IMR-90 (cell line): ENCODE measurements at regions not wholly inside any gene's neighbourhood (a gene's known extent, or its start where the extent isn't known, plus 50 kb on each side); places are given as distances from the start of the nearest gene placed in this dataset.

ENCODE experiments used
- ATAC-seq: fragments of 200-7000 bp; cut with Tn5 transposase; 2 replicates; pipeline ENCODE4 v1.9.1; 2020; ENCODE audit warnings: low read depth, mild to moderate bottlenecking, moderate library complexity
- BruUV-seq: library from RNA; stranded (reverse); fragments of 400-500 nt; replicated peaks from 2 replicates; lab custom pipeline; 2021; lab: Mats Ljungman, UMichigan
- CTCF ChIA-PET: fragments of 300-600 bp; formaldehyde crosslinking; extraction: SDS; loops from one replicate; lab custom pipeline; 2021; ENCODE audit warnings: antibody characterized with exemption; lab: Yijun Ruan, JAX
- POLR2A ChIA-PET: fragments of 300-600 bp; sonication (Branson Sonifier 250); formaldehyde crosslinking; loops from one replicate; lab custom pipeline; 2022; ENCODE audit warnings: antibody characterized with exemption; ENCODE audit not compliant: unreplicated experiment; lab: Charles Lee
- DNase-seq: peaks from one replicate; pipeline ENCODE4 v3.0.0; 2013
- H2AFZ ChIP-seq: replicated peaks from 2 replicates; pipeline ENCODE3; 2013; ENCODE audit warnings: low read length, mild to moderate bottlenecking; ENCODE audit not compliant: poor library complexity
- H2AK5ac ChIP-seq: 2 replicates; pipeline ENCODE4 v1.6.1; 2013; ENCODE audit warnings: low read depth, low read length, inconsistent platforms
- H2AK9ac ChIP-seq: replicated peaks from 2 replicates; pipeline ENCODE3; 2013; ENCODE audit warnings: mild to moderate bottlenecking, low read depth, low read length, moderate library complexity; ENCODE audit not compliant: poor library complexity
- H2BK120ac ChIP-seq: 2 replicates; pipeline ENCODE4 v1.6.1; 2013; ENCODE audit warnings: low read depth, low read length, inconsistent platforms
- H2BK15ac ChIP-seq: 3 replicates; pipeline ENCODE4 v1.6.1; 2013; ENCODE audit warnings: low read depth, low read length, inconsistent platforms
- H2BK20ac ChIP-seq: 2 replicates; pipeline ENCODE4 v1.6.1; 2013; ENCODE audit warnings: low read depth, mild to moderate bottlenecking, inconsistent platforms, low read length, moderate library complexity
- H2BK5ac ChIP-seq: 2 replicates; pipeline ENCODE4 v1.6.1; 2013; ENCODE audit warnings: mild to moderate bottlenecking, low read depth, low read length, inconsistent platforms; ENCODE audit not compliant: poor library complexity, severe bottlenecking
- H3K14ac ChIP-seq: replicated peaks from 2 replicates; pipeline ENCODE4 v1.6.1; 2013; ENCODE audit warnings: low read depth, low read length, inconsistent platforms
- H3K18ac ChIP-seq: 2 replicates; pipeline ENCODE4 v1.6.1; 2013; ENCODE audit warnings: low read depth, low read length, control low read depth
- H3K23ac ChIP-seq: 2 replicates; pipeline ENCODE4 v1.6.1; 2013; ENCODE audit warnings: low read depth, low read length, inconsistent platforms
- H3K27ac ChIP-seq: 2 replicates; pipeline ENCODE4 v1.5.1; 2013; ENCODE audit warnings: mild to moderate bottlenecking, control low read depth, low read length; ENCODE audit not compliant: insufficient read depth
- H3K27me3 ChIP-seq: 2 replicates; pipeline ENCODE4 v1.6.1; 2013; ENCODE audit warnings: low read length; ENCODE audit not compliant: control insufficient read depth, insufficient read depth
- H3K36me3 ChIP-seq: 2 replicates; pipeline ENCODE4 v1.6.1; 2013; ENCODE audit warnings: low read length, mixed read lengths; ENCODE audit not compliant: control insufficient read depth, insufficient read depth
- H3K4ac ChIP-seq: 2 replicates; pipeline ENCODE4 v1.6.1; 2013; ENCODE audit warnings: low read depth, low read length, inconsistent platforms
- H3K4me1 ChIP-seq: 2 replicates; pipeline ENCODE4 v1.6.1; 2013; ENCODE audit warnings: low read length, mixed read lengths; ENCODE audit not compliant: control insufficient read depth, insufficient read depth
- H3K4me2 ChIP-seq: 2 replicates; pipeline ENCODE4 v1.6.1; 2013; ENCODE audit warnings: low read depth, mild to moderate bottlenecking, control low read depth, low read length, moderate library complexity
- H3K4me3 ChIP-seq: 2 replicates; pipeline ENCODE4 v1.5.1; 2013; ENCODE audit warnings: low read depth, mild to moderate bottlenecking, control low read depth, low read length, moderate library complexity; ENCODE audit not compliant: insufficient read depth
- H3K56ac ChIP-seq: 2 replicates; pipeline ENCODE4 v1.6.1; 2013; ENCODE audit warnings: low read length, inconsistent platforms; ENCODE audit not compliant: insufficient read depth; ENCODE audit errors: extremely low read depth
- H3K79me1 ChIP-seq, 2 experiments: 2 replicates each; pipeline ENCODE4 v1.6.1; 2013; ENCODE audit warnings: low read length in 2 of 2, inconsistent platforms in 1 of 2, low read depth in 1 of 2
- H3K9ac ChIP-seq: 2 replicates; pipeline ENCODE4 v1.6.1; 2013; ENCODE audit warnings: low read depth, low read length, control low read depth
- H3K9me1 ChIP-seq: 2 replicates; pipeline ENCODE4 v1.6.1; 2013; ENCODE audit warnings: low read length, inconsistent platforms; ENCODE audit not compliant: insufficient read depth
- H3K9me3 ChIP-seq: 2 replicates; pipeline ENCODE4 v1.6.1; 2013; ENCODE audit warnings: low read length; ENCODE audit not compliant: control insufficient read depth, insufficient read depth
- H4K20me1 ChIP-seq: 2 replicates; pipeline ENCODE4 v1.6.1; 2013; ENCODE audit warnings: low read length, inconsistent platforms; ENCODE audit not compliant: insufficient read depth
- H4K5ac ChIP-seq: 2 replicates; pipeline ENCODE4 v1.6.1; 2013; ENCODE audit warnings: mild to moderate bottlenecking, low read depth, low read length, control low read depth
- H4K8ac ChIP-seq, 2 experiments: 2 replicates each; pipeline ENCODE4 v1.6.1; 2013; ENCODE audit warnings: low read depth in 2 of 2, low read length in 2 of 2, control low read depth in 1 of 2, inconsistent platforms in 1 of 2
- H4K91ac ChIP-seq: 2 replicates; pipeline ENCODE4 v1.6.1; 2013; ENCODE audit warnings: low read depth, low read length, inconsistent platforms; ENCODE audit not compliant: insufficient read depth
- BHLHE40 ChIP-seq: fragments of 150-350 bp; IDR thresholded peaks from 2 replicates; pipeline ENCODE4 v1.6.1; 2016; ENCODE audit warnings: mild to moderate bottlenecking, low read depth, low read length
- CEBPB ChIP-seq: IDR thresholded peaks from 2 replicates; pipeline ENCODE4 v1.6.1; 2012; ENCODE audit warnings: low read depth, low read length, improper control_type of control experiment
- MAFK ChIP-seq: IDR thresholded peaks from 2 replicates; pipeline ENCODE4 v1.6.1; 2012; ENCODE audit warnings: low read depth, low read length, improper control_type of control experiment
- MXI1 ChIP-seq: IDR thresholded peaks from 2 replicates; pipeline ENCODE4 v1.6.1; 2012; ENCODE audit warnings: low read depth, mild to moderate bottlenecking, low read length, moderate library complexity, borderline replicate concordance
- NFE2L2 ChIP-seq: fragments of 150-350 bp; IDR thresholded peaks from 2 replicates; pipeline ENCODE4 v1.6.1; 2016; ENCODE audit warnings: low read depth, mild to moderate bottlenecking, low read length
- RAD21 ChIP-seq: IDR thresholded peaks from 2 replicates; pipeline ENCODE4 v1.6.1; 2012; ENCODE audit warnings: low read length, improper control_type of control experiment
- RCOR1 ChIP-seq: IDR thresholded peaks from 2 replicates; pipeline ENCODE4 v1.6.1; 2012; ENCODE audit warnings: mild to moderate bottlenecking, low read length, improper control_type of control experiment; ENCODE audit not compliant: insufficient replicate concordance
- SMC3 ChIP-seq: fragments of 150-350 bp; IDR thresholded peaks from 2 replicates; pipeline ENCODE4 v1.6.1; 2016; ENCODE audit warnings: low read depth, mild to moderate bottlenecking, antibody characterized with exemption, low read length, moderate library complexity
- WGBS, 2 experiments: methylation state at CpG; one replicate each; pipeline versions ENCODE4 v1.1.5 to v1.1.7; 2013; ENCODE audit warnings: missing lambda C conversion rate in 2 of 2; ENCODE audit not compliant: insufficient read length in 1 of 2; ENCODE audit errors: extremely low coverage in 2 of 2; 5-methylcytosine and 5-hydroxymethylcytosine counted together
- dilution Hi-C: fragments of 300-500 bp; cut with HindIII; formaldehyde crosslinking; loops from one replicate; pipeline ENCODE4 v1.14.3; 2018; ENCODE audit warnings: low sequenced_read_pairs; ENCODE audit not compliant: unreplicated experiment
- in situ Hi-C: fragments of 300-500 bp; cut with MboI; formaldehyde crosslinking; loops from 3 replicates; pipeline ENCODE4 v1.14.3; 2019; ENCODE audit warnings: low sequenced_read_pairs, inconsistent platforms, mixed read lengths
- intact Hi-C: fragments of 100-400 bp; cut with micrococcal nuclease; formaldehyde crosslinking; loops from 2 replicates; pipeline ENCODE4 v1.10.0; 2022
- TF ChIP-seq, protein P1 (sequence below): fragments of 150-350 bp; IDR thresholded peaks from 2 replicates; pipeline ENCODE4 v1.6.1; 2016; ENCODE audit warnings: low read depth, mild to moderate bottlenecking, low read length, moderate library complexity, borderline replicate concordance
- TF ChIP-seq, protein P2 (sequence below): fragments of 150-350 bp; IDR thresholded peaks from 2 replicates; pipeline ENCODE4 v1.6.1; 2017; ENCODE audit warnings: mild to moderate bottlenecking, antibody characterized with exemption, low read length, low read depth
- TF ChIP-seq, protein P3 (sequence below): conservative IDR thresholded peaks from 2 replicates; pipeline ENCODE4 v1.5.1; 2012; ENCODE audit warnings: mild to moderate bottlenecking, low read depth, low read length, improper control_type of control experiment

DNA sequence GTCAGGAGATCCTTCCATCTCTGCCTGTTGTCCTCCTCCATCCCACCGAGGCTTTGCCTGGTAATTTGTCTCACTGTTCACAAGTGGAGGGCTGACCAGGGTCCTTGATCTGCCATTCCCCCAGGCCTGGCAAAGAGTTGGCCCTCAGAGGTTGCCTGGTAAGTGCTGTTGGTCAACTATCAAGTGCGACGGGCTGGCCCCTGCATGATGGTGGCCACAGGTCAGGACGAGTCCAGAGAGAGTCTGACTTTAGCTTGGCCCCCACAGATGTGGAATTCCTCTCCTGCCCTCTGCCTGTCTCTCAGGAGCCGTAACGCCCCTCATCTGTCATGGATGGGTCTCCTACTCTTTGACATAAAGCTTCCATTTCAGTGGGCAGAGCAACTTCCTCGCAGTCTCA lies 97.3 kb upstream of the SMIM21 start:
- no peak overlapping the region for H4K8ac ChIP-seq
- no peak overlapping the region for H3K27ac ChIP-seq
- ATAC-seq (no peak), DNase-seq (no peak)
- TF ChIP-seq CEBPB (no peak), NFE2L2 (no peak), SMC3 (no peak), MXI1 (no peak), BHLHE40 (no peak), RAD21 (no peak), MAFK (no peak), RCOR1 (no peak)
- TF ChIP-seq, protein P1, sequence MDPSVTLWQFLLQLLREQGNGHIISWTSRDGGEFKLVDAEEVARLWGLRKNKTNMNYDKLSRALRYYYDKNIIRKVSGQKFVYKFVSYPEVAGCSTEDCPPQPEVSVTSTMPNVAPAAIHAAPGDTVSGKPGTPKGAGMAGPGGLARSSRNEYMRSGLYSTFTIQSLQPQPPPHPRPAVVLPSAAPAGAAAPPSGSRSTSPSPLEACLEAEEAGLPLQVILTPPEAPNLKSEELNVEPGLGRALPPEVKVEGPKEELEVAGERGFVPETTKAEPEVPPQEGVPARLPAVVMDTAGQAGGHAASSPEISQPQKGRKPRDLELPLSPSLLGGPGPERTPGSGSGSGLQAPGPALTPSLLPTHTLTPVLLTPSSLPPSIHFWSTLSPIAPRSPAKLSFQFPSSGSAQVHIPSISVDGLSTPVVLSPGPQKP: no peak
- TF ChIP-seq, protein P2, sequence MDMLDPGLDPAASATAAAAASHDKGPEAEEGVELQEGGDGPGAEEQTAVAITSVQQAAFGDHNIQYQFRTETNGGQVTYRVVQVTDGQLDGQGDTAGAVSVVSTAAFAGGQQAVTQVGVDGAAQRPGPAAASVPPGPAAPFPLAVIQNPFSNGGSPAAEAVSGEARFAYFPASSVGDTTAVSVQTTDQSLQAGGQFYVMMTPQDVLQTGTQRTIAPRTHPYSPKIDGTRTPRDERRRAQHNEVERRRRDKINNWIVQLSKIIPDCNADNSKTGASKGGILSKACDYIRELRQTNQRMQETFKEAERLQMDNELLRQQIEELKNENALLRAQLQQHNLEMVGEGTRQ: no peak
- TF ChIP-seq, protein P3, sequence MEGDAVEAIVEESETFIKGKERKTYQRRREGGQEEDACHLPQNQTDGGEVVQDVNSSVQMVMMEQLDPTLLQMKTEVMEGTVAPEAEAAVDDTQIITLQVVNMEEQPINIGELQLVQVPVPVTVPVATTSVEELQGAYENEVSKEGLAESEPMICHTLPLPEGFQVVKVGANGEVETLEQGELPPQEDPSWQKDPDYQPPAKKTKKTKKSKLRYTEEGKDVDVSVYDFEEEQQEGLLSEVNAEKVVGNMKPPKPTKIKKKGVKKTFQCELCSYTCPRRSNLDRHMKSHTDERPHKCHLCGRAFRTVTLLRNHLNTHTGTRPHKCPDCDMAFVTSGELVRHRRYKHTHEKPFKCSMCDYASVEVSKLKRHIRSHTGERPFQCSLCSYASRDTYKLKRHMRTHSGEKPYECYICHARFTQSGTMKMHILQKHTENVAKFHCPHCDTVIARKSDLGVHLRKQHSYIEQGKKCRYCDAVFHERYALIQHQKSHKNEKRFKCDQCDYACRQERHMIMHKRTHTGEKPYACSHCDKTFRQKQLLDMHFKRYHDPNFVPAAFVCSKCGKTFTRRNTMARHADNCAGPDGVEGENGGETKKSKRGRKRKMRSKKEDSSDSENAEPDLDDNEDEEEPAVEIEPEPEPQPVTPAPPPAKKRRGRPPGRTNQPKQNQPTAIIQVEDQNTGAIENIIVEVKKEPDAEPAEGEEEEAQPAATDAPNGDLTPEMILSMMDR: no peak
- no peaks in the 10 kb centered on the region for H4K20me1 ChIP-seq
- no peaks in the 10 kb centered on the region for H3K9me3 ChIP-seq
- intact Hi-C loops: no loop called here
- no peak overlapping the region for H3K14ac ChIP-seq
- in situ Hi-C loops: no loop called here
- BruUV-seq: no TSS peak
- H3K4me1 ChIP-seq: no peaks in the 10 kb centered on the region
- H3K79me1 ChIP-seq: no peaks in the 10 kb centered on the region
- H3K56ac ChIP-seq: no peak overlapping the region
- H3K4me3 ChIP-seq: no peak overlapping the region
- no peaks in the 10 kb centered on the region; the same call in 1 of the 2 replicates for H3K9me1 ChIP-seq
- H4K91ac ChIP-seq: no peak overlapping the region
- H3K27me3 ChIP-seq: peaks cover 5% of the 10 kb centered on the region
- 98% methylated on average over 5 of the region's 7 CpGs; no CpG with 5 or more reads in 1 of the 2 experiments for WGBS, 2 experiments
- H3K4ac ChIP-seq: no peak overlapping the region
- H2BK15ac ChIP-seq: no peak overlapping the region
- H2BK120ac ChIP-seq: no peak overlapping the region
- H3K23ac ChIP-seq: no peak overlapping the region
- dilution Hi-C loops: no loop called here
- H3K4me2 ChIP-seq: no peak overlapping the region
- H3K18ac ChIP-seq: no peak overlapping the region
- no peak overlapping the region for H3K9ac ChIP-seq
- no peak overlapping the region for H4K5ac ChIP-seq
- ChIA-PET POLR2A (no interaction called here), CTCF (no interaction called here)
- no peak overlapping the region for H2AK5ac ChIP-seq
- H3K36me3 ChIP-seq: no peaks in the 10 kb centered on the region
- H2BK5ac ChIP-seq: no peak overlapping the region
- no peak overlapping the region for H2AFZ ChIP-seq
- H2AK9ac ChIP-seq: no peak overlapping the region
- no peak overlapping the region for H2BK20ac ChIP-seq
